Bronchial epithelial cell (primary cell): ENCODE measurements at regions not wholly inside any gene's neighbourhood (a gene's known extent, or its start where the extent isn't known, plus 50 kb on each side); places are given as distances from the start of the nearest gene placed in this dataset.

Experiments
- DNase-seq: peaks from one replicate; pipeline ENCODE4 v3.0.0-alpha.2; 2010; ENCODE audit warnings: low read depth
- FAIRE-seq: peaks from 2 replicates; lab custom pipeline; 2011; peaks lifted over from hg19 to GRCh38; lab: Jason Lieb, UNC
- H3K27me3 ChIP-seq: 2 replicates; pipeline ENCODE4 v1.5.1; 2011; ENCODE audit warnings: low read length; ENCODE audit not compliant: control insufficient read depth, insufficient read depth
- H3K36me3 ChIP-seq: 2 replicates; pipeline ENCODE4 v1.5.1; 2011; ENCODE audit warnings: low read length; ENCODE audit not compliant: control insufficient read depth, insufficient read depth
- H3K4me3 ChIP-seq: 2 replicates; pipeline ENCODE4 v1.5.1; 2011; ENCODE audit warnings: mild to moderate bottlenecking, low read depth, low read length, control low read depth
- CTCF ChIP-seq: IDR thresholded peaks from 2 replicates; pipeline ENCODE4 v1.5.1; 2011; ENCODE audit warnings: mild to moderate bottlenecking, moderate library complexity, low read length, control low read depth, inconsistent platforms; ENCODE audit not compliant: insufficient read depth, severe bottlenecking

- Histone ChIP-seq H3K36me3 (no peaks in the 10 kb centered on the region), H3K27me3 (no peaks in the 10 kb centered on the region), H3K4me3 (no peak overlapping the region)
- TF ChIP-seq CTCF: no peak
- DNase-seq (no peak), FAIRE-seq (no peak)
Measured at GRCh38 chr18:78136986-78137385, 842.6 kb upstream of the SALL3 start.

- Histone ChIP-seq H3K4me3 (no peak overlapping the region), H3K27me3 (no peaks in the 10 kb centered on the region), H3K36me3 (no peaks in the 10 kb centered on the region)
- DNase-seq (no peak), FAIRE-seq (no peak)
- TF ChIP-seq CTCF: no peak
Measured at GRCh38 chr18:78138983-78139496, 840.6 kb upstream of the SALL3 start.

GRCh38 chr18:78140294-78140693 is 839.3 kb upstream of the SALL3 start:
- DNase-seq: no peak
- Histone ChIP-seq H3K27me3 (no peaks in the 10 kb centered on the region), H3K36me3 (no peaks in the 10 kb centered on the region), H3K4me3 (no peak overlapping the region)
- TF ChIP-seq CTCF: no peak
- no peak for FAIRE-seq

GRCh38 chr18:78144669-78145068 is 834.9 kb upstream of the SALL3 start:
- DNase-seq (no peak), FAIRE-seq (no peak)
- H3K36me3 ChIP-seq: no peaks in the 10 kb centered on the region
- no peak overlapping the region for H3K4me3 ChIP-seq
- TF ChIP-seq CTCF: no peak
- H3K27me3 ChIP-seq: no peaks in the 10 kb centered on the region

- no peaks in the 10 kb centered on the region for H3K27me3 ChIP-seq
Measured at GRCh38 chr18:78145096-78145495, 834.5 kb upstream of the SALL3 start.

More at GRCh38 chr18:78145096-78145495, 834.5 kb upstream of the SALL3 start:
- DNase-seq: peak; percentile 62
- FAIRE-seq: no peak
- no peak for TF ChIP-seq CTCF
- Histone ChIP-seq H3K4me3 (no peak overlapping the region), H3K36me3 (no peaks in the 10 kb centered on the region)
